SK-N-SH treated with all-trans-retinoic acid at 6 μM for 48 hours (cell line): ENCODE measurements at regions not wholly inside any gene's neighbourhood (a gene's known extent, or its start where the extent isn't known, plus 50 kb on each side); places are given as distances from the start of the nearest gene placed in this dataset.

Source experiments
- ATAC-seq: fragments of 200-7000 bp; cut with Tn5 transposase; 3 replicates; pipeline ENCODE4 v1.9.1; 2020; ENCODE audit warnings: mild to moderate bottlenecking, moderate library complexity
- ARNTL ChIP-seq: fragments of 450-650 bp; formaldehyde crosslinking; IDR thresholded peaks from 2 replicates; pipeline ENCODE4 v1.5.0; 2020; ENCODE audit warnings: low read depth, mild to moderate bottlenecking, moderate library complexity, borderline replicate concordance
- BACH2 ChIP-seq: fragments of 250-450 bp; sonication (Bioruptor Pico); IDR thresholded peaks from 2 replicates; pipeline ENCODE4 v1.9.0; 2021; ENCODE audit warnings: mild to moderate bottlenecking, borderline replicate concordance
- CREB5 ChIP-seq: fragments of 250-450 bp; sonication (Bioruptor Pico); IDR thresholded peaks from 2 replicates; pipeline ENCODE4 v1.5.1; 2020; ENCODE audit warnings: low read depth, mild to moderate bottlenecking, moderate library complexity
- CSDC2 ChIP-seq: fragments of 250-450 bp; sonication (Bioruptor Pico); IDR thresholded peaks from 2 replicates; pipeline ENCODE4 v1.5.0; 2020; ENCODE audit warnings: mild to moderate bottlenecking, moderate library complexity
- CSRNP3 ChIP-seq: fragments of 250-450 bp; sonication (Bioruptor Pico); IDR thresholded peaks from 2 replicates; pipeline ENCODE4 v1.5.1; 2021; ENCODE audit warnings: mild to moderate bottlenecking, moderate library complexity
- ESRRG ChIP-seq: fragments of 250-450 bp; sonication (Bioruptor Pico); IDR thresholded peaks from 2 replicates; pipeline ENCODE4 v1.6.1; 2021; ENCODE audit warnings: mild to moderate bottlenecking
- GLIS3 ChIP-seq: fragments of 250-450 bp; sonication (Bioruptor Pico); IDR thresholded peaks from 2 replicates; pipeline ENCODE4 v1.5.0; 2020; ENCODE audit warnings: mild to moderate bottlenecking, moderate library complexity
- ISL1 ChIP-seq: fragments of 250-450 bp; sonication (Bioruptor Pico); IDR thresholded peaks from 2 replicates; pipeline ENCODE4 v2.1.2; 2022; ENCODE audit warnings: mild to moderate bottlenecking, moderate library complexity
- OSR1 ChIP-seq: fragments of 250-450 bp; sonication (Bioruptor Pico); IDR thresholded peaks from 2 replicates; pipeline ENCODE4 v1.8.0; 2022; ENCODE audit warnings: moderate library complexity, mild to moderate bottlenecking, inconsistent platforms
- POU6F1 ChIP-seq: fragments of 250-450 bp; sonication (Bioruptor Pico); IDR thresholded peaks from 2 replicates; pipeline ENCODE4 v1.8.0; 2021; ENCODE audit warnings: low read depth, mild to moderate bottlenecking, moderate library complexity, borderline replicate concordance
- RARB ChIP-seq: fragments of 250-450 bp; sonication (Bioruptor Pico); IDR thresholded peaks from 2 replicates; pipeline ENCODE4 v1.8.0; 2021; ENCODE audit warnings: mild to moderate bottlenecking, moderate library complexity
- SNAI2 ChIP-seq: fragments of 250-450 bp; sonication (Bioruptor Pico); IDR thresholded peaks from 2 replicates; pipeline ENCODE4 v1.5.0; 2020; ENCODE audit warnings: mild to moderate bottlenecking, moderate library complexity
- TCF4 ChIP-seq: fragments of 250-450 bp; sonication (Bioruptor Pico); IDR thresholded peaks from 2 replicates; pipeline ENCODE4 v1.8.0; 2021; ENCODE audit warnings: mild to moderate bottlenecking, moderate library complexity, borderline replicate concordance
- TOX ChIP-seq: fragments of 250-450 bp; sonication (Bioruptor Pico); IDR thresholded peaks from 2 replicates; pipeline ENCODE4 v1.8.0; 2021; ENCODE audit warnings: mild to moderate bottlenecking, moderate library complexity, borderline replicate concordance
- TSHZ2 ChIP-seq: fragments of 250-450 bp; sonication (Bioruptor Pico); IDR thresholded peaks from 2 replicates; pipeline ENCODE4 v1.5.0; 2020; ENCODE audit warnings: mild to moderate bottlenecking, moderate library complexity
- ZC3H10 ChIP-seq: fragments of 250-450 bp; sonication (Bioruptor Pico); IDR thresholded peaks from 2 replicates; pipeline ENCODE4 v1.5.1; 2021; ENCODE audit warnings: mild to moderate bottlenecking, moderate library complexity
- ZFP3 ChIP-seq: fragments of 250-450 bp; sonication (Bioruptor Pico); IDR thresholded peaks from 2 replicates; pipeline ENCODE4 v1.5.0; 2020; ENCODE audit warnings: mild to moderate bottlenecking, moderate library complexity
- ZFP30 ChIP-seq: fragments of 450-650 bp; formaldehyde crosslinking; IDR thresholded peaks from 2 replicates; pipeline ENCODE4 v1.5.0; 2022; ENCODE audit warnings: mild to moderate bottlenecking, moderate library complexity
- ZNF565 ChIP-seq: fragments of 450-650 bp; formaldehyde crosslinking; conservative IDR thresholded peaks from 2 replicates; pipeline ENCODE4 v1.5.0; 2020; ENCODE audit warnings: low read depth, mild to moderate bottlenecking, moderate library complexity
- ZNF70 ChIP-seq: fragments of 450-650 bp; formaldehyde crosslinking; IDR thresholded peaks from 2 replicates; pipeline ENCODE4 v1.5.0; 2020; ENCODE audit warnings: mild to moderate bottlenecking, moderate library complexity
- TF ChIP-seq, protein P1 (sequence below): fragments of 250-450 bp; sonication (Bioruptor Pico); IDR thresholded peaks from 2 replicates; pipeline ENCODE4 v1.8.0; 2020; ENCODE audit warnings: mild to moderate bottlenecking, moderate library complexity, borderline replicate concordance

- TF ChIP-seq CREB5 (CRISPR knock-in tag) (no peak), ZC3H10 (CRISPR knock-in tag) (no peak), OSR1 (CRISPR knock-in tag) (no peak), RARB (CRISPR knock-in tag) (no peak), GLIS3 (CRISPR knock-in tag) (no peak), SNAI2 (CRISPR knock-in tag) (no peak), ISL1 (CRISPR knock-in tag) (no peak), TSHZ2 (CRISPR knock-in tag) (no peak), CSDC2 (CRISPR knock-in tag) (no peak), TCF4 (CRISPR knock-in tag) (no peak), POU6F1 (CRISPR knock-in tag) (no peak), ZNF565 (no peak), ZNF70 (no peak), ESRRG (CRISPR knock-in tag) (no peak)
- ATAC-seq: peak; percentile 45; the same call in 1 of the 3 replicates
Observed at GRCh38 chr20:22652681-22653588, 68.6 kb upstream of the FOXA2 start.

GRCh38 chr20:22653658-22654642, 69.6 kb upstream of the FOXA2 start:
- ATAC-seq: no peak
- TF ChIP-seq ZC3H10 (CRISPR knock-in tag): no peak
- TF ChIP-seq ARNTL (CRISPR knock-in tag): no peak
- no peak for TF ChIP-seq ZNF70
- TF ChIP-seq ZFP3 (CRISPR knock-in tag): no peak
- no peak for TF ChIP-seq CSRNP3 (CRISPR knock-in tag)
- no peak for TF ChIP-seq ESRRG (CRISPR knock-in tag)
- TF ChIP-seq GLIS3 (CRISPR knock-in tag): no peak
- no peak for TF ChIP-seq TCF4 (CRISPR knock-in tag)
- TF ChIP-seq, all 23 proteins: peak for 0

GRCh38 chr20:22663528-22664025, 79.2 kb upstream of the FOXA2 start:
- ATAC-seq: no peak
- TF ChIP-seq SNAI2 (CRISPR knock-in tag) (no peak), ARNTL (CRISPR knock-in tag) (no peak), TCF4 (CRISPR knock-in tag) (no peak), RARB (CRISPR knock-in tag) (no peak), TOX (no peak), ZNF565 (no peak), ESRRG (CRISPR knock-in tag) (no peak), CREB5 (CRISPR knock-in tag) (no peak), ZFP3 (CRISPR knock-in tag) (no peak), CSDC2 (CRISPR knock-in tag) (no peak), ZFP30 (CRISPR knock-in tag) (no peak), BACH2 (CRISPR knock-in tag) (no peak)
- TF ChIP-seq, protein P1, sequence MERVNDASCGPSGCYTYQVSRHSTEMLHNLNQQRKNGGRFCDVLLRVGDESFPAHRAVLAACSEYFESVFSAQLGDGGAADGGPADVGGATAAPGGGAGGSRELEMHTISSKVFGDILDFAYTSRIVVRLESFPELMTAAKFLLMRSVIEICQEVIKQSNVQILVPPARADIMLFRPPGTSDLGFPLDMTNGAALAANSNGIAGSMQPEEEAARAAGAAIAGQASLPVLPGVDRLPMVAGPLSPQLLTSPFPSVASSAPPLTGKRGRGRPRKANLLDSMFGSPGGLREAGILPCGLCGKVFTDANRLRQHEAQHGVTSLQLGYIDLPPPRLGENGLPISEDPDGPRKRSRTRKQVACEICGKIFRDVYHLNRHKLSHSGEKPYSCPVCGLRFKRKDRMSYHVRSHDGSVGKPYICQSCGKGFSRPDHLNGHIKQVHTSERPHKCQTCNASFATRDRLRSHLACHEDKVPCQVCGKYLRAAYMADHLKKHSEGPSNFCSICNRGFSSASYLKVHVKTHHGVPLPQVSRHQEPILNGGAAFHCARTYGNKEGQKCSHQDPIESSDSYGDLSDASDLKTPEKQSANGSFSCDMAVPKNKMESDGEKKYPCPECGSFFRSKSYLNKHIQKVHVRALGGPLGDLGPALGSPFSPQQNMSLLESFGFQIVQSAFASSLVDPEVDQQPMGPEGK (CRISPR knock-in tag): no peak
